Mesendoderm (in vitro differentiated cells): ENCODE measurements at regions not wholly inside any gene's neighbourhood (a gene's known extent, or its start where the extent isn't known, plus 50 kb on each side); places are given as distances from the start of the nearest gene placed in this dataset.

ENCODE experiments used
- DNase-seq: peaks from one replicate; pipeline ENCODE4 v3.0.0; 2013
- H2AK5ac ChIP-seq: 2 replicates; pipeline ENCODE4 v1.6.1; 2013; ENCODE audit warnings: low read length, inconsistent platforms
- H2BK120ac ChIP-seq: 2 replicates; pipeline ENCODE4 v1.6.1; 2013; ENCODE audit warnings: low read depth, mild to moderate bottlenecking, low read length, moderate library complexity, mixed read lengths
- H2BK15ac ChIP-seq: replicated peaks from 2 replicates; pipeline ENCODE4 v1.6.1; 2013; ENCODE audit warnings: low read depth, mild to moderate bottlenecking, moderate library complexity
- H2BK5ac ChIP-seq: 2 replicates; pipeline ENCODE4 v1.6.1; 2013; ENCODE audit warnings: low read length, inconsistent platforms
- H3K18ac ChIP-seq: 2 replicates; pipeline ENCODE4 v1.6.1; 2013; ENCODE audit warnings: mild to moderate bottlenecking, low read length, mixed read lengths
- H3K23ac ChIP-seq: one replicate; pipeline ENCODE4 v1.6.1; 2013; ENCODE audit warnings: low read length
- H3K27ac ChIP-seq: 2 replicates; pipeline ENCODE4 v1.5.1; 2013; ENCODE audit warnings: low read depth, mild to moderate bottlenecking, inconsistent platforms, low read length, moderate library complexity
- H3K27me3 ChIP-seq: 2 replicates; pipeline ENCODE4 v1.6.1; 2013; ENCODE audit warnings: low read length, control low read depth, mild to moderate bottlenecking, inconsistent platforms; ENCODE audit not compliant: insufficient read depth, poor library complexity
- H3K36me3 ChIP-seq: 2 replicates; pipeline ENCODE4 v1.6.1; 2013; ENCODE audit warnings: low read length, inconsistent platforms; ENCODE audit not compliant: control insufficient read depth, insufficient read depth
- H3K4ac ChIP-seq: one replicate; pipeline ENCODE4 v1.6.1; 2013; ENCODE audit warnings: low read depth, mild to moderate bottlenecking, low read length, moderate library complexity
- H3K4me1 ChIP-seq: 2 replicates; pipeline ENCODE4 v1.6.1; 2013; ENCODE audit warnings: low read depth, low read length, inconsistent platforms; ENCODE audit not compliant: control insufficient read depth
- H3K4me2 ChIP-seq: 2 replicates; pipeline ENCODE4 v1.6.1; 2013; ENCODE audit warnings: low read length
- H3K4me3 ChIP-seq: 2 replicates; pipeline ENCODE4 v1.5.1; 2013; ENCODE audit warnings: mild to moderate bottlenecking, low read length
- H3K56ac ChIP-seq: one replicate; pipeline ENCODE4 v1.6.1; 2013; ENCODE audit warnings: low read length
- H3K79me1 ChIP-seq: 2 replicates; pipeline ENCODE4 v1.6.1; 2013; ENCODE audit warnings: low read length, inconsistent platforms
- H3K79me2 ChIP-seq: 2 replicates; pipeline ENCODE4 v1.6.1; 2013; ENCODE audit warnings: mild to moderate bottlenecking, low read length; ENCODE audit not compliant: control insufficient read depth, insufficient read depth
- H3K9ac ChIP-seq: 2 replicates; pipeline ENCODE4 v1.6.1; 2013; ENCODE audit warnings: low read length, inconsistent platforms
- H4K5ac ChIP-seq: one replicate; pipeline ENCODE4 v1.6.1; 2013; ENCODE audit warnings: low read length
- H4K8ac ChIP-seq: one replicate; pipeline ENCODE4 v1.6.1; 2013; ENCODE audit warnings: low read depth, mild to moderate bottlenecking, control low read depth, low read length, moderate library complexity
- WGBS: extraction: QIAGEN DNeasy Blood & Tissue Kit; methylation state at CpG from one replicate; pipeline ENCODE4 v1.1.7; 2013; ENCODE audit warnings: low lambda C conversion rate, missing lambda C conversion rate; ENCODE audit not compliant: insufficient coverage; ENCODE audit errors: extremely low coverage; 5-methylcytosine and 5-hydroxymethylcytosine counted together

GRCh38 chr5:166398131-166398530 is 1893.3 kb upstream of the WWC1 start:
- Histone ChIP-seq H3K4ac (no peak overlapping the region), H3K23ac (no peak overlapping the region), H4K5ac (no peak overlapping the region), H3K36me3 (no peaks in the 10 kb centered on the region), H3K27ac (no peak overlapping the region), H2BK120ac (no peak overlapping the region), H2BK5ac (no peak overlapping the region), H3K79me2 (no peaks in the 10 kb centered on the region), H3K18ac (no peak overlapping the region), H2BK15ac (no peak overlapping the region), H3K4me1 (no peaks in the 10 kb centered on the region), H3K4me3 (no peak overlapping the region), H3K4me2 (no peak overlapping the region), H2AK5ac (no peak overlapping the region), H3K9ac (no peak overlapping the region), H3K79me1 (no peaks in the 10 kb centered on the region), H3K56ac (no peak overlapping the region), H4K8ac (no peak overlapping the region), H3K27me3 (no peaks in the 10 kb centered on the region)
- no peak for DNase-seq
- WGBS, result no CpG with 5 or more reads among the region's 3 CpGs

GRCh38 chr5:166399781-166400180 is 1891.7 kb upstream of the WWC1 start:
- no peak overlapping the region for H3K23ac ChIP-seq
- H4K5ac ChIP-seq, result no peak overlapping the region
- no peaks in the 10 kb centered on the region for H3K4me1 ChIP-seq
- H3K27me3 ChIP-seq, result no peaks in the 10 kb centered on the region
- no peak overlapping the region for H3K4me3 ChIP-seq
- H4K8ac ChIP-seq, result no peak overlapping the region
- no peak overlapping the region for H3K18ac ChIP-seq
- no peak overlapping the region for H3K4me2 ChIP-seq
- no peak for DNase-seq
- H3K36me3 ChIP-seq, result no peaks in the 10 kb centered on the region
- no peaks in the 10 kb centered on the region for H3K79me2 ChIP-seq
- no peak overlapping the region for H2BK15ac ChIP-seq
- H3K27ac ChIP-seq, result no peak overlapping the region
- no CpG with 5 or more reads among the region's 2 CpGs for WGBS
- no peak overlapping the region for H2AK5ac ChIP-seq
- H3K56ac ChIP-seq, result no peak overlapping the region
- H2BK120ac ChIP-seq, result no peak overlapping the region
- H3K4ac ChIP-seq, result no peak overlapping the region
- H2BK5ac ChIP-seq, result no peak overlapping the region
- H3K79me1 ChIP-seq, result no peaks in the 10 kb centered on the region
- H3K9ac ChIP-seq, result no peak overlapping the region

GRCh38 chr5:166401391-166401790 is 1890.1 kb upstream of the WWC1 start:
- Histone ChIP-seq H3K23ac (no peak overlapping the region), H3K9ac (no peak overlapping the region), H3K4me2 (no peak overlapping the region), H3K56ac (no peak overlapping the region), H3K79me2 (no peaks in the 10 kb centered on the region), H3K27ac (no peak overlapping the region), H3K4me3 (no peak overlapping the region), H3K36me3 (no peaks in the 10 kb centered on the region), H2BK120ac (no peak overlapping the region), H3K4me1 (no peaks in the 10 kb centered on the region), H2AK5ac (no peak overlapping the region), H4K5ac (no peak overlapping the region), H3K18ac (no peak overlapping the region), H2BK5ac (no peak overlapping the region), H4K8ac (no peak overlapping the region), H3K4ac (no peak overlapping the region), H3K27me3 (no peaks in the 10 kb centered on the region), H2BK15ac (no peak overlapping the region), H3K79me1 (no peaks in the 10 kb centered on the region)
- peak; percentile 37 for DNase-seq
- no CpG with 5 or more reads among the region's 4 CpGs for WGBS

- Histone ChIP-seq H3K4me2 (no peak overlapping the region), H3K4me1 (no peaks in the 10 kb centered on the region), H4K8ac (no peak overlapping the region), H3K18ac (no peak overlapping the region), H3K23ac (no peak overlapping the region), H3K4me3 (no peak overlapping the region), H2BK120ac (no peak overlapping the region), H2BK15ac (no peak overlapping the region), H4K5ac (no peak overlapping the region), H3K27ac (no peak overlapping the region), H2AK5ac (no peak overlapping the region), H3K79me2 (no peaks in the 10 kb centered on the region), H3K4ac (no peak overlapping the region), H2BK5ac (no peak overlapping the region), H3K9ac (no peak overlapping the region), H3K56ac (no peak overlapping the region), H3K36me3 (no peaks in the 10 kb centered on the region), H3K79me1 (no peaks in the 10 kb centered on the region), H3K27me3 (no peaks in the 10 kb centered on the region)
- DNase-seq, result no peak
- no CpG with 5 or more reads among the region's 11 CpGs for WGBS
Measured at GRCh38 chr5:166412191-166412590, 1879.3 kb upstream of the WWC1 start.

GRCh38 chr5:166427211-166427610 is 1864.2 kb upstream of the WWC1 start:
- H3K18ac ChIP-seq, result no peak overlapping the region
- no peak overlapping the region for H3K4me3 ChIP-seq
- no peaks in the 10 kb centered on the region for H3K27me3 ChIP-seq
- H3K9ac ChIP-seq, result no peak overlapping the region
- H3K4me2 ChIP-seq, result no peak overlapping the region
- H3K4ac ChIP-seq, result no peak overlapping the region
- peaks cover 5% of the 10 kb centered on the region for H3K4me1 ChIP-seq
- H2AK5ac ChIP-seq, result no peak overlapping the region
- H2BK15ac ChIP-seq, result no peak overlapping the region
- DNase-seq, result no peak
- no peak overlapping the region for H4K5ac ChIP-seq
- no peak overlapping the region for H2BK5ac ChIP-seq
- no CpG with 5 or more reads among the region's 3 CpGs for WGBS
- no peaks in the 10 kb centered on the region for H3K79me2 ChIP-seq
- H3K27ac ChIP-seq, result no peak overlapping the region
- H3K56ac ChIP-seq, result no peak overlapping the region
- no peak overlapping the region for H4K8ac ChIP-seq
- no peaks in the 10 kb centered on the region for H3K79me1 ChIP-seq
- H3K23ac ChIP-seq, result no peak overlapping the region
- no peak overlapping the region for H2BK120ac ChIP-seq
- no peaks in the 10 kb centered on the region for H3K36me3 ChIP-seq

- no peak overlapping the region for H3K4ac ChIP-seq
- no peak overlapping the region for H2BK15ac ChIP-seq
- H2AK5ac ChIP-seq, result no peak overlapping the region
- H3K79me2 ChIP-seq, result no peaks in the 10 kb centered on the region
- peaks cover 5% of the 10 kb centered on the region for H3K4me1 ChIP-seq
- no peak overlapping the region for H3K56ac ChIP-seq
- WGBS, result no CpG with 5 or more reads among the region's 2 CpGs
- H4K8ac ChIP-seq, result no peak overlapping the region
- no peak overlapping the region for H4K5ac ChIP-seq
- no peak overlapping the region for H3K4me3 ChIP-seq
- H3K79me1 ChIP-seq, result no peaks in the 10 kb centered on the region
- H3K18ac ChIP-seq, result peak overlapping the region; percentile 23
- no peak overlapping the region for H2BK120ac ChIP-seq
- H3K23ac ChIP-seq, result no peak overlapping the region
- H3K27ac ChIP-seq, result no peak overlapping the region
- H3K9ac ChIP-seq, result no peak overlapping the region
- no peak overlapping the region for H2BK5ac ChIP-seq
- H3K4me2 ChIP-seq, result no peak overlapping the region
- H3K36me3 ChIP-seq, result no peaks in the 10 kb centered on the region
- H3K27me3 ChIP-seq, result no peaks in the 10 kb centered on the region
- DNase-seq, result no peak
Measured at GRCh38 chr5:166428264-166428803, 1863.1 kb upstream of the WWC1 start.
